ENCODE measurements at regions not wholly inside any gene's neighbourhood (a gene's known extent, or its start where the extent isn't known, plus 50 kb on each side); places are given as distances from the start of the nearest gene placed in this dataset.

DNA sequence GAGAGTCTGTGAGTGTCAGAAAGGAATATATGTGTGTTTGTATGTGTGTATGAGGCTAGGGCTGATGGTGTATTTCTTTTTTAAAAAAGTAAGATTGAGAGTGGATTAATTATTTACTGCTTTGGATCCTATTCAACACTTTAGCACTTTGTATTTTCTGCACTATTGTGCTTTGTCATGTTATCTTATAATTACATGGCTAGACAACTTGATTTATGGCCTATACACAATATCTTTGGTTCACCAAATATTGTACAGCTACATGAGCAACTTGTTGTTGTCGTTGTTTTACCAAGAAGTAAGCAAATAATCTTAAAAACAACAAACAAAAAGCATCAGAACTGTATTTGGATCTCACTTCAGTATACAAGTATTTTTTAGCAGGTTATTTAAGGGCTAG, 84.6 kb upstream of the TBX18 start:
- no TSS peak for BruUV-seq (replicated peaks)
- CTCF ChIA-PET = no interaction called here
- in situ Hi-C loops (cut with HindIII; ENCODE audit: low pct_unique_long_range_greater_than_20kb, low sequenced_read_pairs) = no loop called here

DNA sequence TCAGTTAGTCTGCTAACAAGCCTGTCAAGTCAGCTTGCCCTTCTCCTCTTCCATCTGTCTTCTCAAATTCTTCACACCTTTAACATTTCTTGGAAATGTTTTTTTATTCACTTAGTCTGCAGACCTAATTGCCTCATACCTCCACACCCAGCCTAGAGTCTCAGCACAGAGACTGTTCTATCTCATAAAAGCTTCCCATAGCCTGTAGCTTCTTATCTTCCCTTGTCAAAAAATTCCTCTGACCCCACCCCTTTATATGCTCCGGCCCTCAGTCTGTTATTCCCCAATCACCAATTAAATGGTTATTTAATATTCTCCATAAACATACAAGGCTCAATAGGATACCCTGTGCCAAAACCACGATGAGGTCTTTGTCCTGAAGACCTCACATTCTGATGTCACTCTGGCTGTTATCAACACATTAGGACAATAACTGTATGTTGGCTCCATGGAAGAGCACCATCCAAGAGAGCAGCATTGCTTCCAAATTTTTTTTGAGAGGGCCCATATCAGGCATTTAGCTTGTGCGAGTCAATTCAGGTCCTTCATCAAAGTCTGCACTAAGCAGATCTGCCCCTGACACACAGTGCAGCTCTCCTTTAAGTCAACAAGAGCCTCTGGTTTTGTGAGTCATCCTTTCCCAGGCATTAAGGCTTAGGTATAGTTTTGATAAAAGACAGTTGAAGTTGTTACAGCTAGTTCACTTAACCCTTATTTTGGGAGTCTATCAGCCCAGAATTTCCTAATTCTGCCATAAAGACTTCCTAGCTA, 83.2 kb upstream of the TBX18 start:
- no peak for TF ChIP-seq POLR2AphosphoS5 (IDR thresholded peaks at IDR 0.05; ENCODE audit: low read depth, low read length)
- no peak for TF ChIP-seq TCF7L2 (IDR thresholded peaks at IDR 0.05; ENCODE audit: low read depth, low read length)
- TF ChIP-seq SIN3A (IDR thresholded peaks at IDR 0.05; ENCODE audit: borderline replicate concordance, insufficient read depth, low read depth, low read length) = no peak
- TF ChIP-seq REST (IDR thresholded peaks at IDR 0.05; ENCODE audit: insufficient read depth in 1 of 2, low read depth in 2 of 2, low read length in 1 of 2) = no peak
- no peak for TF ChIP-seq CTCF (IDR thresholded peaks at IDR 0.05)
- Histone ChIP-seq H3K27ac (ENCODE audit: low read length) (no peak overlapping the region), H3K4me3 (ENCODE audit: low read depth in 2 of 2, low read length in 2 of 2) (no peak overlapping the region), H3K36me3 (ENCODE audit: control insufficient read depth, insufficient read depth, low read length) (no peaks in the 10 kb centered on the region), H3K27me3 (ENCODE audit: control insufficient read depth, insufficient read depth, low read length) (no peaks in the 10 kb centered on the region), H3K9me3 (ENCODE audit: control insufficient read depth, insufficient read depth, low read depth, low read length) (no peaks in the 10 kb centered on the region), H3K4me1 (ENCODE audit: control insufficient read depth, insufficient read depth, low read length) (no peaks in the 10 kb centered on the region)
- BruUV-seq (replicated peaks) = no TSS peak
- DNase-seq (ENCODE audit: low read depth, low spot score) (no peak), ATAC-seq (no peak)
- intact Hi-C loops (cut with micrococcal nuclease; ENCODE audit: unreplicated experiment) = no loop called here
- in situ Hi-C loops (cut with HindIII; ENCODE audit: low pct_unique_long_range_greater_than_20kb, low sequenced_read_pairs) = no loop called here
- ChIA-PET POLR2A (no interaction called here), CTCF (no interaction called here)

More for the DNA sequence above, 84.6 kb upstream of the TBX18 start:
- no peak overlapping the region for H3K4me3 ChIP-seq (ENCODE audit: low read depth in 2 of 2, low read length in 2 of 2)
- no peaks in the 10 kb centered on the region for H3K4me1 ChIP-seq (ENCODE audit: control insufficient read depth, insufficient read depth, low read length)
- DNase-seq (ENCODE audit: low read depth, low spot score) (no peak), ATAC-seq (no peak)
- TF ChIP-seq POLR2AphosphoS5 (IDR thresholded peaks at IDR 0.05; ENCODE audit: low read depth, low read length) (no peak), TCF7L2 (IDR thresholded peaks at IDR 0.05; ENCODE audit: low read depth, low read length) (no peak), SIN3A (IDR thresholded peaks at IDR 0.05; ENCODE audit: borderline replicate concordance, insufficient read depth, low read depth, low read length) (no peak), CTCF (IDR thresholded peaks at IDR 0.05) (no peak), REST (IDR thresholded peaks at IDR 0.05; ENCODE audit: insufficient read depth in 1 of 2, low read depth in 2 of 2, low read length in 1 of 2) (no peak)
- intact Hi-C loops (cut with micrococcal nuclease; ENCODE audit: unreplicated experiment) = no loop called here
- no peaks in the 10 kb centered on the region for H3K36me3 ChIP-seq (ENCODE audit: control insufficient read depth, insufficient read depth, low read length)
- H3K9me3 ChIP-seq (ENCODE audit: control insufficient read depth, insufficient read depth, low read depth, low read length) = no peaks in the 10 kb centered on the region
- H3K27ac ChIP-seq (ENCODE audit: low read length) = no peak overlapping the region
- POLR2A ChIA-PET = no interaction called here
- no peaks in the 10 kb centered on the region for H3K27me3 ChIP-seq (ENCODE audit: control insufficient read depth, insufficient read depth, low read length)
